Endothelial cell of umbilical vein (primary cell): ENCODE measurements at regions not wholly inside any gene's neighbourhood (a gene's known extent, or its start where the extent isn't known, plus 50 kb on each side); places are given as distances from the start of the nearest gene placed in this dataset.
"Not testable (repeated sequence)": the region's sequence is repeated elsewhere in the genome, so short reads cannot be mapped to it uniquely, and the experiment has no call there.

Experiments used
- BruUV-seq: library from RNA; stranded (reverse); fragments of 400-500 nt; replicated peaks from 2 replicates; lab custom pipeline; 2021; lab: Mats Ljungman, UMichigan
- CTCF ChIA-PET: fragments of 300-600, 350-600 bp; sonication (Branson Sonifier 250); formaldehyde crosslinking; loops from one replicate; lab custom pipeline; 2021; ENCODE audit warnings: antibody characterized with exemption, inconsistent platforms; lab: Charles Lee
- POLR2A ChIA-PET: fragments of 300-600, 350-600 bp; sonication (Branson Sonifier 250); formaldehyde crosslinking; loops from one replicate; lab custom pipeline; 2021; ENCODE audit warnings: antibody characterized with exemption, inconsistent platforms; lab: Charles Lee
- DNase-seq: peaks from one replicate; pipeline ENCODE4 v3.0.0-alpha.2; 2011; ENCODE audit warnings: low read depth, low spot score
- FAIRE-seq: peaks from 2 replicates; lab custom pipeline; 2011; peaks lifted over from hg19 to GRCh38; lab: Jason Lieb, UNC
- H2AFZ ChIP-seq: 2 replicates; pipeline ENCODE4 v1.6.0; 2012; ENCODE audit warnings: low read depth, low read length, control low read depth, inconsistent platforms
- H3K27ac ChIP-seq: 2 replicates; pipeline ENCODE4 v1.5.1; 2011; ENCODE audit warnings: low read depth, mild to moderate bottlenecking, control low read depth, low read length, moderate library complexity; ENCODE audit not compliant: insufficient read depth
- H3K27me3 ChIP-seq, 2 experiments: 2 replicates each; pipeline versions ENCODE4 v1.6.0 to v1.6.1; 2011; ENCODE audit warnings: low read length in 2 of 2, mixed read lengths in 1 of 2; ENCODE audit not compliant: control insufficient read depth in 2 of 2, insufficient read depth in 2 of 2
- H3K36me3 ChIP-seq, 2 experiments: 2 replicates in 1 of 2; 3 replicates in 1 of 2; pipeline ENCODE4 v1.5.1; 2011; ENCODE audit warnings: low read length in 2 of 2, mild to moderate bottlenecking in 1 of 2, moderate library complexity in 1 of 2; ENCODE audit not compliant: control insufficient read depth in 2 of 2, insufficient read depth in 2 of 2; ENCODE audit errors: extremely low read depth in 1 of 2
- H3K4me1 ChIP-seq: 3 replicates; pipeline ENCODE4 v1.5.1; 2011; ENCODE audit warnings: mild to moderate bottlenecking, low read length; ENCODE audit not compliant: control insufficient read depth, insufficient read depth; ENCODE audit errors: extremely low read depth
- H3K4me2 ChIP-seq: 2 replicates; pipeline ENCODE4 v1.6.1; 2011; ENCODE audit warnings: low read length, control low read depth, mixed read lengths; ENCODE audit not compliant: insufficient read depth
- H3K4me3 ChIP-seq, 3 experiments: fragments of 200-600 bp in 1 of 3; sonication (generic), shearing (Covaris generic) in 1 of 3; replicated peaks in 1 of 3; 2 replicates each; pipeline ENCODE4 v1.5.1; 2011 to 2016; ENCODE audit warnings: control low read depth in 3 of 3, low read length in 3 of 3, mild to moderate bottlenecking in 2 of 3, inconsistent platforms in 1 of 3, low read depth in 1 of 3, moderate library complexity in 1 of 3; ENCODE audit not compliant: insufficient read depth in 1 of 3
- H3K79me2 ChIP-seq: 2 replicates; pipeline ENCODE4 v1.6.0; 2012; ENCODE audit warnings: low read length, inconsistent platforms; ENCODE audit not compliant: control insufficient read depth, insufficient read depth
- H3K9ac ChIP-seq: replicated peaks from 2 replicates; pipeline ENCODE3; 2011; ENCODE audit warnings: low read length, control low read depth; ENCODE audit not compliant: insufficient read depth; ENCODE audit errors: extremely low read depth
- H3K9me1 ChIP-seq: replicated peaks from 3 replicates; pipeline ENCODE4 v1.6.0; 2011; ENCODE audit warnings: mild to moderate bottlenecking, low read length; ENCODE audit not compliant: control insufficient read depth, insufficient read depth; ENCODE audit errors: extremely low read depth
- H3K9me3 ChIP-seq: replicated peaks from 2 replicates; pipeline ENCODE4 v1.5.1; 2012; ENCODE audit warnings: low read length, inconsistent platforms; ENCODE audit not compliant: control insufficient read depth, insufficient read depth
- H4K20me1 ChIP-seq: replicated peaks from 2 replicates; pipeline ENCODE3; 2011; ENCODE audit warnings: mild to moderate bottlenecking, low read length; ENCODE audit not compliant: control insufficient read depth, insufficient read depth; ENCODE audit errors: extremely low read depth
- dilution Hi-C: fragments of 300-500 bp; cut with MboI; formaldehyde crosslinking; loops from one replicate; pipeline ENCODE4 v1.15.0; 2019; ENCODE audit warnings: low sequenced_read_pairs; ENCODE audit not compliant: extremely low pct_ligation_motif_present
- intact Hi-C: fragments of 100-400 bp; cut with micrococcal nuclease; formaldehyde crosslinking; loops from one replicate; pipeline ENCODE4 v1.10.0; 2022

GRCh38 chr5:176035201-176035530, 67.1 kb upstream of the THOC3 start:
- H3K9me3 ChIP-seq, POLR2A ChIA-PET, H3K27me3 ChIP-seq, BruUV-seq, FAIRE-seq, H3K9ac ChIP-seq, H2AFZ ChIP-seq, dilution Hi-C loops, H4K20me1 ChIP-seq, H3K4me2 ChIP-seq, H3K4me3 ChIP-seq, H3K27ac ChIP-seq, H3K4me1 ChIP-seq, H3K9me1 ChIP-seq, intact Hi-C loops, H3K36me3 ChIP-seq, DNase-seq, CTCF ChIA-PET, H3K79me2 ChIP-seq: not testable (repeated sequence)

- BruUV-seq, POLR2A ChIA-PET, H3K9me1 ChIP-seq: not testable (repeated sequence)
Observed at GRCh38 chr5:176035816-176036308, 67.7 kb upstream of the THOC3 start.

GRCh38 chr5:176036391-176036790, 68.3 kb upstream of the THOC3 start:
- H3K9ac ChIP-seq, H3K79me2 ChIP-seq, H2AFZ ChIP-seq, H3K4me1 ChIP-seq, dilution Hi-C loops, H3K36me3 ChIP-seq, intact Hi-C loops, BruUV-seq, H3K27ac ChIP-seq, H3K9me3 ChIP-seq, H4K20me1 ChIP-seq, FAIRE-seq, DNase-seq, H3K9me1 ChIP-seq, H3K4me3 ChIP-seq, POLR2A ChIA-PET, H3K4me2 ChIP-seq, CTCF ChIA-PET, H3K27me3 ChIP-seq: not testable (repeated sequence)

More at GRCh38 chr5:176035816-176036308, 67.7 kb upstream of the THOC3 start:
- H3K79me2 ChIP-seq, H3K36me3 ChIP-seq, H4K20me1 ChIP-seq, intact Hi-C loops, H3K27me3 ChIP-seq, dilution Hi-C loops, CTCF ChIA-PET, DNase-seq, H3K9me3 ChIP-seq, H3K27ac ChIP-seq, H3K4me1 ChIP-seq, FAIRE-seq, H2AFZ ChIP-seq, H3K9ac ChIP-seq, H3K4me3 ChIP-seq, H3K4me2 ChIP-seq: not testable (repeated sequence)

GRCh38 chr5:176037190-176037589, 69.1 kb upstream of the THOC3 start:
- H3K27ac ChIP-seq, H2AFZ ChIP-seq, H3K4me3 ChIP-seq, H3K9ac ChIP-seq, intact Hi-C loops, H3K27me3 ChIP-seq, H4K20me1 ChIP-seq, H3K36me3 ChIP-seq, H3K9me1 ChIP-seq, FAIRE-seq, dilution Hi-C loops, H3K79me2 ChIP-seq, CTCF ChIA-PET, POLR2A ChIA-PET, DNase-seq, H3K9me3 ChIP-seq, H3K4me2 ChIP-seq, H3K4me1 ChIP-seq, BruUV-seq: not testable (repeated sequence)
